Transverse colon (tissue), 4 donors: ENCODE measurements at regions not wholly inside any gene's neighbourhood (a gene's known extent, or its start where the extent isn't known, plus 50 kb on each side); places are given as distances from the start of the nearest gene placed in this dataset.

Experiments
- DNase-seq: peaks from one replicate; pipeline ENCODE4 v3.0.0-alpha.2; 2019
- H3K27ac ChIP-seq, 4 donors: fragments of 200-600 bp; sonication (generic); 2 replicates each; pipeline ENCODE4 v1.5.1; 2016 to 2018; ENCODE audit warnings: inconsistent platforms in 4 of 4
- H3K27me3 ChIP-seq: fragments of 200-600 bp; sonication (generic); 2 replicates; pipeline ENCODE4 v1.5.1; 2017; ENCODE audit warnings: inconsistent platforms
- H3K36me3 ChIP-seq, 4 donors: fragments of 200-600 bp; sonication (generic); 2 replicates each; pipeline ENCODE4 v1.5.1; 2017 to 2019; ENCODE audit warnings: inconsistent platforms in 4 of 4
- H3K4me1 ChIP-seq, 4 donors: fragments of 200-600 bp; sonication (generic); 2 replicates each; pipeline ENCODE4 v1.5.1; 2017 to 2020; ENCODE audit warnings: inconsistent platforms in 4 of 4
- H3K4me3 ChIP-seq, 4 donors: fragments of 200-600 bp; sonication (generic); 1 replicate in 1 of 4; 2 replicates in 3 of 4; pipeline versions ENCODE4 v1.5.1 to v1.6.1; 2017 to 2019; ENCODE audit warnings: inconsistent platforms in 4 of 4
- H3K9me3 ChIP-seq, 2 donors: fragments of 200-600 bp; sonication (generic); 2 replicates each; pipeline ENCODE4 v1.5.1; 2017 to 2019; ENCODE audit warnings: inconsistent platforms in 2 of 2
- CTCF ChIP-seq, 5 experiments: fragments of 200-600 bp in 3 of 5; fragments of 450-650 bp in 2 of 5; sonication (generic) in 3 of 5; IDR thresholded peaks; 1 replicate in 2 of 5; 2 replicates in 3 of 5; pipeline ENCODE4 v1.5.1; 2016 to 2017; ENCODE audit warnings: antibody characterized with exemption in 5 of 5, inconsistent platforms in 3 of 5, mild to moderate bottlenecking in 2 of 5, moderate library complexity in 1 of 5
- EP300 ChIP-seq: sonication (generic); formaldehyde crosslinking; IDR thresholded peaks from one replicate; pipeline ENCODE4 v1.6.1; 2017; ENCODE audit warnings: antibody characterized with exemption, low read depth
- POLR2A ChIP-seq: fragments of 450-650 bp; IDR thresholded peaks from one replicate; pipeline ENCODE4 v1.6.1; 2016; ENCODE audit warnings: antibody characterized with exemption, mild to moderate bottlenecking, moderate library complexity
- POLR2AphosphoS5 ChIP-seq, 3 donors: sonication (generic); formaldehyde crosslinking; IDR thresholded peaks; one replicate each; pipeline ENCODE4 v1.6.1; 2016; ENCODE audit warnings: antibody characterized with exemption in 3 of 3
- WGBS, 2 donors: methylation state at CpG; one replicate each; pipeline ENCODE4 v1.1.5; 2018; ENCODE audit warnings: low coverage in 1 of 2; 5-methylcytosine and 5-hydroxymethylcytosine counted together
- in situ Hi-C, 4 donors: fragments of 200-750 bp; cut with MboI; loops; one replicate each; pipeline versions ENCODE4 v1.15.0 to v1.15.1; 2017; ENCODE audit warnings: low sequenced_read_pairs in 3 of 4, low pct_ligation_motif_present in 1 of 4, low pct_unique_long_range_greater_than_20kb in 1 of 4
- intact Hi-C: fragments of 100-400 bp; cut with DNase I; formaldehyde crosslinking; loops from one replicate; pipeline ENCODE4 v1.15.1; 2023; ENCODE audit warnings: low total_unique reads

- TF ChIP-seq POLR2A (no peak), POLR2AphosphoS5 (IDR thresholded peaks at IDR 0.05) (no peak), EP300 (no peak), CTCF (IDR thresholded peaks at IDR 0.05) (no peak)
- 47 to 55% methylated on average over 3 of the region's 3 CpGs for WGBS, 2 donors
- intact Hi-C loops (no loop called here), in situ Hi-C loops (no loop called here)
- no peaks in the 10 kb centered on the region for H3K36me3 ChIP-seq
- no peak for DNase-seq
- H3K27ac ChIP-seq, result no peak overlapping the region
- no peaks in the 10 kb centered on the region for H3K9me3 ChIP-seq
- no peak overlapping the region for H3K4me3 ChIP-seq
- no peaks in the 10 kb centered on the region for H3K4me1 ChIP-seq
- H3K27me3 ChIP-seq, result no peaks in the 10 kb centered on the region
These were observed 280.2 kb upstream of the EDNRB start for GRCh38 chr13:78198821-78199220.

DNA sequence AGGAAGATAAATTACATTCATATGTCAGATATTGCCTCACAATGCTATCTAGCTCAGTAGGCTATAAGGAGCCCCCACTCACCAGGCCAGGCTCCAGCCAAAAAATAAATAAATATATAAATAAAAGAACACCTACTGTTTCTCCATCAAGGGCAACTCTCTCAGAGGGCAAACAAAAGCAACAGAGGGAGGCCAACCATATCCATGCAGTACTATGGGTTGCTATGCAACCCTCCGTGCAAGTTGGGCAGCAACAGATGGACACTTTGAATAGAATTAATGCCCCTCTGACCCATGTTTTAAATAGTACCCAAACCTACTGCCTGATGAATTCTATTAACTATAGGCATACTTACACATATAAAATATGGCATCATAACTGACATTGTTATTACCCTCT is 279.8 kb upstream of the EDNRB start:
- DNase-seq, result no peak
- intact Hi-C loops, result no loop called here
- H3K27me3 ChIP-seq, result no peaks in the 10 kb centered on the region

DNA sequence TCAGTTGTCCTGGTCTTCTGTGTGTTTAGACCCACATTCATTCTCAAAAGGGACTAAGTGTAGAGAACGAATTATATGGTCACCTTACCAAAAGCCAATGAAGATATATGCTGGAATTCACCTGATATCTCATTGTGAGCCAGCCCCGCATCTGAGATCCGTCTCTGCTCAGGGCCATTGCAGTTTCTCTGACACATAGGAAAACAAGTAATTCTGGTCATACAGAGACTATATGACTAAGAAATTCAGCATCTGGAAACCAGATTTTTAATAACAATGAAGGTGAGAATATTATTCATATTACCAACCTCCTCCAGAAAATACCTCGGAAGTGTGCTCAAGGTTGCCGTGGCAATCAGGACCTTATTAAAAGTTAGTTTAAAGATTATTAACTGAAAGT is 278.6 kb upstream of the EDNRB start:
- no peaks in the 10 kb centered on the region for H3K9me3 ChIP-seq
- intact Hi-C loops, result no loop called here
- no peak overlapping the region for H3K4me3 ChIP-seq
- no peaks in the 10 kb centered on the region for H3K36me3 ChIP-seq
- DNase-seq, result no peak
- TF ChIP-seq POLR2AphosphoS5 (IDR thresholded peaks at IDR 0.05), result no peak
- TF ChIP-seq CTCF (IDR thresholded peaks at IDR 0.05), result no peak
- no peak for TF ChIP-seq EP300
- no peak for TF ChIP-seq POLR2A
- H3K4me1 ChIP-seq, result no peaks in the 10 kb centered on the region
- WGBS, 2 donors, result 57 to 72% methylated on average over 2 to 5 of the region's 5 CpGs
- H3K27ac ChIP-seq, result no peak overlapping the region
- no peaks in the 10 kb centered on the region for H3K27me3 ChIP-seq
- in situ Hi-C loops, result no loop called here

More for the DNA sequence above, 279.8 kb upstream of the EDNRB start:
- Histone ChIP-seq H3K4me3 (no peak overlapping the region), H3K27ac (no peak overlapping the region), H3K9me3 (no peaks in the 10 kb centered on the region), H3K4me1 (no peaks in the 10 kb centered on the region), H3K36me3 (no peaks in the 10 kb centered on the region)
- TF ChIP-seq POLR2AphosphoS5 (IDR thresholded peaks at IDR 0.05), result no peak
- no peak for TF ChIP-seq EP300
- no peak for TF ChIP-seq POLR2A
- no peak for TF ChIP-seq CTCF (IDR thresholded peaks at IDR 0.05)
- 57 to 61% methylated on average over 1 of the region's 1 CpG for WGBS, 2 donors
- in situ Hi-C loops, result no loop called here

GRCh38 chr13:78194904-78195639 is 276.4 kb upstream of the EDNRB start:
- no peak for TF ChIP-seq EP300
- no peak for TF ChIP-seq POLR2A
- no peak for TF ChIP-seq POLR2AphosphoS5 (IDR thresholded peaks at IDR 0.05)
- no peak for TF ChIP-seq CTCF (IDR thresholded peaks at IDR 0.05)
- no peak for DNase-seq
- WGBS, 2 donors, result 84 to 88% methylated on average over 2 to 3 of the region's 3 CpGs
- in situ Hi-C loops, result no loop called here
- no peak overlapping the region for H3K27ac ChIP-seq
- H3K4me3 ChIP-seq, result no peak overlapping the region
- intact Hi-C loops, result no loop called here
- H3K27me3 ChIP-seq, result no peaks in the 10 kb centered on the region
- H3K9me3 ChIP-seq, result no peaks in the 10 kb centered on the region
- H3K4me1 ChIP-seq, result no peaks in the 10 kb centered on the region
- H3K36me3 ChIP-seq, result no peaks in the 10 kb centered on the region
